ENCODE measurements at regions not wholly inside any gene's neighbourhood (a gene's known extent, or its start where the extent isn't known, plus 50 kb on each side); places are given as distances from the start of the nearest gene placed in this dataset.

DNA sequence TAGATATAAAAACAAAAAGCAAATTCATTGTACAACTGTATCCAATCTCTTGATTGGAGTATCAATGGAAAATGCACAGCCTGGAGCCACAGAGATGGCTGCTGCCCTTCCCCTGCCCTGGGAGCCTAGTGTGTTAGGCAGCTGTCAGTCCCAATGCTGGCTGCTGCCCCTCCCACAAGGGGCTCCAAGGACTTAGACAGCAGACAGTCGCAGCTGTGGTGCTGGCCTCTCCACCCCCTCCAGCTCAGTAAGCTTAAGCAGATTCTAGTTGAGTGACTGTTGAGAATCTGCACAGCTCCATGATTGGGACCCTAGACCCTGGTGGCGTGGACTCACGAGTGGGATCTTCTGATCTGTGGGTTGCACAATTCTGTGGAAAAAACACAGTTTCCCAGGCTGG is 1511.2 kb downstream of the FAM181B start:
- TF ChIP-seq, protein P1, sequence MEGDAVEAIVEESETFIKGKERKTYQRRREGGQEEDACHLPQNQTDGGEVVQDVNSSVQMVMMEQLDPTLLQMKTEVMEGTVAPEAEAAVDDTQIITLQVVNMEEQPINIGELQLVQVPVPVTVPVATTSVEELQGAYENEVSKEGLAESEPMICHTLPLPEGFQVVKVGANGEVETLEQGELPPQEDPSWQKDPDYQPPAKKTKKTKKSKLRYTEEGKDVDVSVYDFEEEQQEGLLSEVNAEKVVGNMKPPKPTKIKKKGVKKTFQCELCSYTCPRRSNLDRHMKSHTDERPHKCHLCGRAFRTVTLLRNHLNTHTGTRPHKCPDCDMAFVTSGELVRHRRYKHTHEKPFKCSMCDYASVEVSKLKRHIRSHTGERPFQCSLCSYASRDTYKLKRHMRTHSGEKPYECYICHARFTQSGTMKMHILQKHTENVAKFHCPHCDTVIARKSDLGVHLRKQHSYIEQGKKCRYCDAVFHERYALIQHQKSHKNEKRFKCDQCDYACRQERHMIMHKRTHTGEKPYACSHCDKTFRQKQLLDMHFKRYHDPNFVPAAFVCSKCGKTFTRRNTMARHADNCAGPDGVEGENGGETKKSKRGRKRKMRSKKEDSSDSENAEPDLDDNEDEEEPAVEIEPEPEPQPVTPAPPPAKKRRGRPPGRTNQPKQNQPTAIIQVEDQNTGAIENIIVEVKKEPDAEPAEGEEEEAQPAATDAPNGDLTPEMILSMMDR (IDR thresholded peaks at IDR 0.05; ENCODE audit: insufficient read depth, low read length), result no peak
- TF ChIP-seq, protein P2, sequence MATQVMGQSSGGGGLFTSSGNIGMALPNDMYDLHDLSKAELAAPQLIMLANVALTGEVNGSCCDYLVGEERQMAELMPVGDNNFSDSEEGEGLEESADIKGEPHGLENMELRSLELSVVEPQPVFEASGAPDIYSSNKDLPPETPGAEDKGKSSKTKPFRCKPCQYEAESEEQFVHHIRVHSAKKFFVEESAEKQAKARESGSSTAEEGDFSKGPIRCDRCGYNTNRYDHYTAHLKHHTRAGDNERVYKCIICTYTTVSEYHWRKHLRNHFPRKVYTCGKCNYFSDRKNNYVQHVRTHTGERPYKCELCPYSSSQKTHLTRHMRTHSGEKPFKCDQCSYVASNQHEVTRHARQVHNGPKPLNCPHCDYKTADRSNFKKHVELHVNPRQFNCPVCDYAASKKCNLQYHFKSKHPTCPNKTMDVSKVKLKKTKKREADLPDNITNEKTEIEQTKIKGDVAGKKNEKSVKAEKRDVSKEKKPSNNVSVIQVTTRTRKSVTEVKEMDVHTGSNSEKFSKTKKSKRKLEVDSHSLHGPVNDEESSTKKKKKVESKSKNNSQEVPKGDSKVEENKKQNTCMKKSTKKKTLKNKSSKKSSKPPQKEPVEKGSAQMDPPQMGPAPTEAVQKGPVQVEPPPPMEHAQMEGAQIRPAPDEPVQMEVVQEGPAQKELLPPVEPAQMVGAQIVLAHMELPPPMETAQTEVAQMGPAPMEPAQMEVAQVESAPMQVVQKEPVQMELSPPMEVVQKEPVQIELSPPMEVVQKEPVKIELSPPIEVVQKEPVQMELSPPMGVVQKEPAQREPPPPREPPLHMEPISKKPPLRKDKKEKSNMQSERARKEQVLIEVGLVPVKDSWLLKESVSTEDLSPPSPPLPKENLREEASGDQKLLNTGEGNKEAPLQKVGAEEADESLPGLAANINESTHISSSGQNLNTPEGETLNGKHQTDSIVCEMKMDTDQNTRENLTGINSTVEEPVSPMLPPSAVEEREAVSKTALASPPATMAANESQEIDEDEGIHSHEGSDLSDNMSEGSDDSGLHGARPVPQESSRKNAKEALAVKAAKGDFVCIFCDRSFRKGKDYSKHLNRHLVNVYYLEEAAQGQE (IDR thresholded peaks at IDR 0.05; ENCODE audit: insufficient replicate concordance, low read depth), result no peak
- no peak for TF ChIP-seq POLR2AphosphoS5 (IDR thresholded peaks at IDR 0.05; ENCODE audit: low read depth)
- no peak for TF ChIP-seq GABPA (IDR thresholded peaks at IDR 0.05; ENCODE audit: low read depth)

All from HL-60 (cell line).